ENCODE measurements at regions not wholly inside any gene's neighbourhood (a gene's known extent, or its start where the extent isn't known, plus 50 kb on each side); places are given as distances from the start of the nearest gene placed in this dataset.

- no peak for DNase-seq (ENCODE audit: low read depth)
Measured at GRCh38 chr11:70486731-70487130, 88.4 kb downstream of the CTTN start.

- no peak for DNase-seq (ENCODE audit: low read depth)
Measured at GRCh38 chr11:70487160-70487559, 88.8 kb downstream of the CTTN start.

- DNase-seq (ENCODE audit: low read depth) = no peak
Measured at GRCh38 chr11:70487756-70488155, 89.4 kb downstream of the CTTN start.

GRCh38 chr11:70488171-70488703 is 89.9 kb downstream of the CTTN start:
- no peak for DNase-seq (ENCODE audit: low read depth)

- no peak for DNase-seq (ENCODE audit: low read depth)
Measured at GRCh38 chr11:70489276-70489675, 90.9 kb downstream of the CTTN start.

- no peak for DNase-seq (ENCODE audit: low read depth)
Measured at GRCh38 chr11:70490208-70490607, 91.9 kb downstream of the CTTN start.

GRCh38 chr11:70490723-70491558 is 92.6 kb downstream of the CTTN start:
- no peak for DNase-seq (ENCODE audit: low read depth)

- no peak for DNase-seq (ENCODE audit: low read depth)
Measured at GRCh38 chr11:70491696-70492472, 93.6 kb downstream of the CTTN start.

GRCh38 chr11:70493089-70493474 is 94.8 kb downstream of the CTTN start:
- DNase-seq (ENCODE audit: low read depth) = no peak

- DNase-seq (ENCODE audit: low read depth) = no peak
Measured at GRCh38 chr11:70493891-70494290, 95.6 kb downstream of the CTTN start.

- DNase-seq (ENCODE audit: low read depth) = no peak
Measured at GRCh38 chr11:70494559-70495350, 96.4 kb downstream of the CTTN start.

- DNase-seq (ENCODE audit: low read depth) = no peak
Measured at GRCh38 chr11:70495351-70496310, 97.3 kb downstream of the CTTN start.

- no peak for DNase-seq (ENCODE audit: low read depth)
Measured at GRCh38 chr11:70496591-70497535, 98.5 kb downstream of the CTTN start.

GRCh38 chr11:70497536-70498075 is 99.3 kb downstream of the CTTN start:
- no peak for DNase-seq (ENCODE audit: low read depth)

GRCh38 chr11:70498171-70498571 is 99.8 kb downstream of the CTTN start:
- no peak for DNase-seq (ENCODE audit: low read depth)

GRCh38 chr11:70498976-70499801 is 100.9 kb downstream of the CTTN start:
- DNase-seq (ENCODE audit: low read depth) = no peak

- DNase-seq (ENCODE audit: low read depth) = no peak
Measured at GRCh38 chr11:70500076-70500847, 101.9 kb downstream of the CTTN start.

All from fibroblast of gingiva (primary cell).